AG09319 (cell line): ENCODE measurements at regions not wholly inside any gene's neighbourhood (a gene's known extent, or its start where the extent isn't known, plus 50 kb on each side); places are given as distances from the start of the nearest gene placed in this dataset.
"Not testable (repeated sequence)": the region's sequence is repeated elsewhere in the genome, so short reads cannot be mapped to it uniquely, and the experiment has no call there.

ENCODE experiments used
- DNase-seq: peaks from one replicate; pipeline ENCODE4 v3.0.0-alpha.2; 2010; ENCODE audit warnings: low read depth; ENCODE audit errors: extremely low read depth
- TF ChIP-seq, protein P1 (sequence below): IDR thresholded peaks from 2 replicates; pipeline ENCODE4 v1.5.1; 2011; ENCODE audit warnings: low read depth, mild to moderate bottlenecking, inconsistent platforms, low read length, moderate library complexity

DNA sequence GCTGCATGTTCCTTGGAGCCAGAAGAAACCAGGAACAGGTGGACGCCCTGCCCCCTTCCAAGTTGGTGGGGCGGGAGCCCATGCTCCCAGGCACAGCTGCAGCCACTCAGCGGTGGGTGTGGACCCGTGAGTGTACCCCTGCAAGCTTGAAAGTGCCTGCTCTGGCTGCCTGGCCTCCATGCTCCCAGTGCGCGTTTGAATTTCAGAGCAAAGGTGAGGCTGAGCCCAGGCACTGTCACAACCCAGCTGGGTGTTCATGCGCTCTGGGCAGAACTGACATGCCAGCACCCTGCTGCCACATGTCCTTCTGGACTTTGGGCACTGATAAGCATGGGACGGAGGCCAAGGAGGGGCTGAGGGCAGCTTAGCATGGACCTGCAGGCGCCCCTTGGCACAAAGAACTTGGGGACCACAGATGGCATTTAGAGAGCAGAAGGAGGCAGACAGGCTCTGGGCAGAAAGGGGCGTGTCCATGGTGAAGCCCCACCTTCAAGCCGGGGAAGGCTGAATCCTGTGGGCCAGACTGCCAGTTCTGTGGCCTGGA, 402.0 kb upstream of the NRG3 start:
- DNase-seq = no peak
- TF ChIP-seq, protein P1, sequence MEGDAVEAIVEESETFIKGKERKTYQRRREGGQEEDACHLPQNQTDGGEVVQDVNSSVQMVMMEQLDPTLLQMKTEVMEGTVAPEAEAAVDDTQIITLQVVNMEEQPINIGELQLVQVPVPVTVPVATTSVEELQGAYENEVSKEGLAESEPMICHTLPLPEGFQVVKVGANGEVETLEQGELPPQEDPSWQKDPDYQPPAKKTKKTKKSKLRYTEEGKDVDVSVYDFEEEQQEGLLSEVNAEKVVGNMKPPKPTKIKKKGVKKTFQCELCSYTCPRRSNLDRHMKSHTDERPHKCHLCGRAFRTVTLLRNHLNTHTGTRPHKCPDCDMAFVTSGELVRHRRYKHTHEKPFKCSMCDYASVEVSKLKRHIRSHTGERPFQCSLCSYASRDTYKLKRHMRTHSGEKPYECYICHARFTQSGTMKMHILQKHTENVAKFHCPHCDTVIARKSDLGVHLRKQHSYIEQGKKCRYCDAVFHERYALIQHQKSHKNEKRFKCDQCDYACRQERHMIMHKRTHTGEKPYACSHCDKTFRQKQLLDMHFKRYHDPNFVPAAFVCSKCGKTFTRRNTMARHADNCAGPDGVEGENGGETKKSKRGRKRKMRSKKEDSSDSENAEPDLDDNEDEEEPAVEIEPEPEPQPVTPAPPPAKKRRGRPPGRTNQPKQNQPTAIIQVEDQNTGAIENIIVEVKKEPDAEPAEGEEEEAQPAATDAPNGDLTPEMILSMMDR = no peak

GRCh38 chr10:81473755-81474154, 401.2 kb upstream of the NRG3 start:
- DNase-seq = no peak
- TF ChIP-seq, protein P1 = no peak

GRCh38 chr10:81479316-81479715, 395.7 kb upstream of the NRG3 start:
- TF ChIP-seq, protein P1 = no peak
- DNase-seq = no peak

GRCh38 chr10:81496626-81497025, 378.4 kb upstream of the NRG3 start:
- TF ChIP-seq, protein P1 = no peak
- DNase-seq = no peak

DNA sequence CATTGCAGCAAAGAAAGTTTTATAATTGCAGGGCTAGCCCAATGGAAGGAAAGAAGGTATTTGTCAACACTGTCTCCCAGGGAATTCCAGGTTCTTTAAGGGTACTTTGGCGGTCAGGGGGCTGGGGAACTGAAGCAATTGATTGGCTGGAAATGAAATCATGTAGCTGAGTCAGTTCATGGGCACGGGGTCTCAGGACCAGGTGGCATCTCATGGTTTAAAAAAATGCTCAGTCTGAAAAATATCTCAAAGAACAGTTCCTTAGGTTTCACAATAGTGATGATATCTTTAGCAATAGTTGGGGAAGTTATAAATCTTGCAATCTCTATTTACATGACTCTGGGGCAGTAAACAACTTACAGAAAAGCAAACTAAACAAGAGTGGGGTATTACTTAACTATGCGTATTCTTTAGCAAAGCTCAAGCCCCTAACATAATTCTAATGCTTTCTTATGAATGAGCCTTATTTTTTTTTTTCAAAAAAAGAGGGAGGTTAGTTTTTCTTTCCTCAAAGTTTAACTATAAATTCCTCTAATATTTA, 376.9 kb upstream of the NRG3 start:
- TF ChIP-seq, protein P1 = no peak
- no peak for DNase-seq

GRCh38 chr10:81502677-81503359, 372.2 kb upstream of the NRG3 start:
- TF ChIP-seq, protein P1 = no peak
- DNase-seq = no peak

DNA sequence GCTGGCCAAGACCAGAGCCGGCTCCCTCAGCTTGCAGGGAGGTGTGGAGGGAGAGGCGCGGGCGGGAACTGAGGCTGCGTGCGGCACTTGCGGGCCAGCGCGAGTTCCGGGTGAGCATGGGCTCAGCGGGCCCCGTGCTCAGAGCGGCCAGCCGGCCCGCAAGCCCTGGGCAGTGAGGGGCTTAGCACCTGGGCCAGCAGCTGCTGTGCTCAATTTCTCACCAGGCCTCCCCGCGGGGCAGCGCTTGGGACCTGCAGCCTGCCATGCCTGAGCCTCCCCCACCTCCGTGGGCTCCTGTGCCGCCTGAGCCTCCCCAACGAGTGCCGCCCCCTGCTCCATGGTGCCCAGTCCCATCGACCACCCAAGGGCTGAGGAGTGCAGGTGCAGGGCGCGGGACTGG, 369.2 kb upstream of the NRG3 start:
- not testable (repeated sequence) for DNase-seq
